H1 (cell line): ENCODE measurements at regions not wholly inside any gene's neighbourhood (a gene's known extent, or its start where the extent isn't known, plus 50 kb on each side); places are given as distances from the start of the nearest gene placed in this dataset.

Experiments
- CTCF ChIA-PET: fragments of 300-600 bp; sonication (Branson Sonifier 250); formaldehyde crosslinking; loops from one replicate; lab custom pipeline; 2021; ENCODE audit not compliant: partially characterized antibody; lab: Charles Lee
- POLR2A ChIA-PET: fragments of 300-600 bp; sonication (Branson Sonifier 250); formaldehyde crosslinking; loops from one replicate; lab custom pipeline; 2021; ENCODE audit warnings: inconsistent platforms; ENCODE audit not compliant: partially characterized antibody; lab: Charles Lee
- DNase-seq, 2 experiments: peaks; one replicate each; pipeline versions ENCODE4 v3.0.0 to v3.0.0-alpha.2; 2010 to 2022; ENCODE audit warnings: low spot score in 2 of 2, low read depth in 1 of 2, mixed read lengths in 1 of 2
- FAIRE-seq: peaks from 2 replicates; lab custom pipeline; 2011; peaks lifted over from hg19 to GRCh38; lab: Jason Lieb, UNC
- H2AFZ ChIP-seq: 2 replicates; pipeline ENCODE4 v1.8.1; 2012; ENCODE audit warnings: low read length, inconsistent platforms
- H2AK5ac ChIP-seq: 2 replicates; pipeline ENCODE4 v1.6.1; 2013; ENCODE audit warnings: low read depth, low read length
- H2BK120ac ChIP-seq: replicated peaks from 2 replicates; pipeline ENCODE3; 2013; ENCODE audit warnings: low read depth, low read length, inconsistent platforms
- H2BK12ac ChIP-seq: 2 replicates; pipeline ENCODE4 v1.6.1; 2013; ENCODE audit warnings: low read depth, low read length
- H2BK15ac ChIP-seq: 2 replicates; pipeline ENCODE4 v1.6.1; 2013; ENCODE audit warnings: low read length
- H2BK20ac ChIP-seq: 2 replicates; pipeline ENCODE4 v1.6.1; 2013; ENCODE audit warnings: low read length
- H2BK5ac ChIP-seq: 2 replicates; pipeline ENCODE4 v1.6.1; 2013; ENCODE audit warnings: low read depth, low read length
- H3K14ac ChIP-seq: 2 replicates; pipeline ENCODE4 v1.6.1; 2013; ENCODE audit warnings: inconsistent platforms; ENCODE audit not compliant: insufficient read length
- H3K18ac ChIP-seq: 2 replicates; pipeline ENCODE4 v1.6.1; 2013; ENCODE audit warnings: low read length; ENCODE audit errors: extremely low read depth
- H3K23ac ChIP-seq: 2 replicates; pipeline ENCODE4 v1.6.1; 2013; ENCODE audit warnings: inconsistent platforms; ENCODE audit not compliant: insufficient read length
- H3K23me2 ChIP-seq: 2 replicates; pipeline ENCODE4 v1.6.1; 2013; ENCODE audit warnings: low read depth, low read length
- H3K27ac ChIP-seq: 2 replicates; pipeline ENCODE4 v1.6.1; 2011; ENCODE audit warnings: low read depth, low read length, inconsistent platforms
- H3K27me3 ChIP-seq, 4 experiments: replicated peaks in 1 of 4; 1 replicate in 1 of 4; 2 replicates in 3 of 4; pipeline versions ENCODE4 v1.6.1 to v1.8.1; 2011 to 2013; ENCODE audit warnings: low read length in 3 of 4, mild to moderate bottlenecking in 3 of 4, inconsistent platforms in 2 of 4, mixed read lengths in 2 of 4, moderate library complexity in 1 of 4; ENCODE audit not compliant: control insufficient read depth in 3 of 4, insufficient read depth in 3 of 4; ENCODE audit errors: extremely low read depth in 1 of 4
- H3K36me3 ChIP-seq, 4 experiments: 2 replicates each; pipeline versions ENCODE4 v1.6.1 to v1.8.1; 2011 to 2013; ENCODE audit warnings: mild to moderate bottlenecking in 4 of 4, low read length in 3 of 4, moderate library complexity in 2 of 4, control low read depth in 1 of 4, inconsistent platforms in 1 of 4; ENCODE audit not compliant: insufficient read depth in 4 of 4, control insufficient read depth in 2 of 4
- H3K4ac ChIP-seq: replicated peaks from 2 replicates; pipeline ENCODE3; 2013; ENCODE audit warnings: low read length, low read depth, mixed read lengths, inconsistent platforms; ENCODE audit not compliant: insufficient read length
- H3K4me1 ChIP-seq, 4 experiments: replicated peaks in 1 of 4; 1 replicate in 1 of 4; 2 replicates in 3 of 4; pipeline versions ENCODE4 v1.6.1 to v1.8.1; 2011 to 2013; ENCODE audit warnings: low read length in 3 of 4, inconsistent platforms in 2 of 4, mixed read lengths in 1 of 4; ENCODE audit not compliant: insufficient read depth in 4 of 4, control insufficient read depth in 3 of 4
- H3K4me2 ChIP-seq, 2 experiments: 2 replicates each; pipeline versions ENCODE4 v1.6.1 to v1.8.1; 2011 to 2013; ENCODE audit warnings: low read depth in 2 of 2, low read length in 2 of 2, control low read depth in 1 of 2, inconsistent platforms in 1 of 2, mild to moderate bottlenecking in 1 of 2; ENCODE audit not compliant: insufficient read depth in 1 of 2
- H3K4me3 ChIP-seq, 4 experiments: fragments of 200-600, 300-600 bp in 1 of 4; sonication (generic), shearing (Covaris generic), sonication (Bioruptor Twin) in 1 of 4; 2 replicates each; pipeline versions ENCODE4 v1.5.1 to v1.8.1; 2011 to 2016; ENCODE audit warnings: low read length in 4 of 4, low read depth in 3 of 4, control low read depth in 2 of 4, inconsistent platforms in 2 of 4, mild to moderate bottlenecking in 2 of 4, mixed read lengths in 1 of 4, moderate library complexity in 1 of 4; ENCODE audit not compliant: insufficient read depth in 2 of 4; ENCODE audit errors: extremely low read depth in 1 of 4
- H3K56ac ChIP-seq: replicated peaks from 2 replicates; pipeline ENCODE3; 2013; ENCODE audit warnings: low read depth, mild to moderate bottlenecking, mixed read lengths, low read length, inconsistent platforms; ENCODE audit not compliant: insufficient read length
- H3K79me1 ChIP-seq: 2 replicates; pipeline ENCODE4 v1.6.1; 2013; ENCODE audit warnings: low read depth, low read length, control low read depth
- H3K79me2 ChIP-seq, 2 experiments: 2 replicates each; pipeline versions ENCODE4 v1.6.1 to v1.8.1; 2012 to 2013; ENCODE audit warnings: low read length in 2 of 2, mild to moderate bottlenecking in 2 of 2, inconsistent platforms in 1 of 2; ENCODE audit not compliant: insufficient read depth in 2 of 2, control insufficient read depth in 1 of 2
- H3K9ac ChIP-seq, 4 experiments: replicated peaks in 1 of 4; 1 replicate in 1 of 4; 2 replicates in 3 of 4; pipeline versions ENCODE4 v1.6.1 to v1.8.1; 2011 to 2013; ENCODE audit warnings: low read depth in 3 of 4, low read length in 3 of 4, control low read depth in 2 of 4, mild to moderate bottlenecking in 2 of 4, moderate library complexity in 2 of 4, inconsistent platforms in 1 of 4; ENCODE audit errors: extremely low read depth in 1 of 4
- H3K9me3 ChIP-seq, 2 experiments: 2 replicates each; pipeline versions ENCODE4 v1.6.1 to v1.8.1; 2012 to 2013; ENCODE audit warnings: mild to moderate bottlenecking in 2 of 2, moderate library complexity in 2 of 2, control low read depth in 1 of 2, inconsistent platforms in 1 of 2, low read depth in 1 of 2, low read length in 1 of 2, mixed read lengths in 1 of 2; ENCODE audit not compliant: insufficient read depth in 2 of 2
- H4K20me1 ChIP-seq, 2 experiments: replicated peaks in 1 of 2; 2 replicates each; pipeline versions ENCODE3 to v1.8.1; 2011 to 2013; ENCODE audit warnings: inconsistent platforms in 2 of 2, low read length in 2 of 2, mild to moderate bottlenecking in 1 of 2; ENCODE audit not compliant: insufficient read depth in 2 of 2, control insufficient read depth in 1 of 2
- H4K5ac ChIP-seq: 2 replicates; pipeline ENCODE4 v1.6.1; 2013; ENCODE audit warnings: low read length, low read depth, mixed read lengths, inconsistent platforms; ENCODE audit not compliant: insufficient read length
- H4K8ac ChIP-seq: 2 replicates; pipeline ENCODE4 v1.8.0; 2013; ENCODE audit warnings: mild to moderate bottlenecking, moderate library complexity, low read length, inconsistent platforms; ENCODE audit not compliant: insufficient read depth; ENCODE audit errors: extremely low read depth
- H4K91ac ChIP-seq: replicated peaks from 2 replicates; pipeline ENCODE3; 2013; ENCODE audit warnings: low read length, mixed read lengths, inconsistent platforms; ENCODE audit not compliant: insufficient read length
- BACH1 ChIP-seq: IDR thresholded peaks from 2 replicates; pipeline ENCODE4 v1.6.1; 2012; ENCODE audit warnings: low read length, improper control_type of control experiment
- BRCA1 ChIP-seq: IDR thresholded peaks from 2 replicates; pipeline ENCODE4 v1.6.1; 2012; ENCODE audit warnings: low read depth, low read length, improper control_type of control experiment
- CBX5 ChIP-seq: fragments of 300-800, 300-1000 bp; sonication (generic); IDR thresholded peaks from 2 replicates; pipeline ENCODE4 v1.7.1; 2016; ENCODE audit warnings: antibody characterized with exemption, low read length, low read depth
- CBX8 ChIP-seq: fragments of 300-800, 300-1000 bp; sonication (generic); IDR thresholded peaks from 2 replicates; pipeline ENCODE4 v1.7.1; 2016; ENCODE audit warnings: low read depth, low read length, borderline replicate concordance
- CEBPB ChIP-seq: IDR thresholded peaks from 2 replicates; pipeline ENCODE4 v1.6.1; 2012; ENCODE audit warnings: low read depth, low read length
- EGR1 ChIP-seq: IDR thresholded peaks from 2 replicates; pipeline ENCODE4 v1.6.1; 2011; ENCODE audit warnings: low read depth, low read length, borderline replicate concordance
- FOSL1 ChIP-seq: IDR thresholded peaks from 2 replicates; pipeline ENCODE4 v1.6.1; 2011; ENCODE audit warnings: mild to moderate bottlenecking, low read depth, low read length, moderate library complexity; ENCODE audit not compliant: insufficient read depth
- HDAC6 ChIP-seq: IDR thresholded peaks from one replicate; pipeline ENCODE4 v1.7.1; 2012; ENCODE audit warnings: low read depth, mild to moderate bottlenecking, inconsistent platforms, low read length, moderate library complexity
- MAFK ChIP-seq: IDR thresholded peaks from 2 replicates; pipeline ENCODE4 v1.6.1; 2012; ENCODE audit warnings: low read depth, mild to moderate bottlenecking, improper control_type of control experiment, low read length
- POLR2A ChIP-seq, 2 experiments: IDR thresholded peaks; 1 replicate in 1 of 2; 2 replicates in 1 of 2; pipeline ENCODE4 v1.6.1; 2011; ENCODE audit warnings: low read depth in 2 of 2, low read length in 2 of 2, mild to moderate bottlenecking in 2 of 2; ENCODE audit errors: control extremely low read depth in 1 of 2
- SAP30 ChIP-seq: fragments of 300-600 bp; sonication (generic); IDR thresholded peaks from 2 replicates; pipeline ENCODE4 v1.7.1; 2012; ENCODE audit warnings: low read length, moderate library complexity, mild to moderate bottlenecking, inconsistent platforms; ENCODE audit not compliant: insufficient read depth, insufficient replicate concordance
- SIRT6 ChIP-seq: IDR thresholded peaks from one replicate; pipeline ENCODE4 v1.7.1; 2012; ENCODE audit warnings: low read length, inconsistent platforms
- TAF7 ChIP-seq: optimal IDR thresholded peaks from 2 replicates; pipeline ENCODE3; 2011; ENCODE audit warnings: low read depth, mild to moderate bottlenecking, inconsistent platforms, low read length, moderate library complexity, borderline replicate concordance
- WGBS, 2 experiments: shearing (Covaris generic) in 1 of 2; methylation state at CpG; one replicate each; pipeline versions ENCODE4 v1.1.6 to v1.1.7; 2013 to 2015; ENCODE audit warnings: low lambda C conversion rate in 2 of 2, mixed read lengths in 2 of 2, inconsistent platforms in 1 of 2, low coverage in 1 of 2, missing lambda C conversion rate in 1 of 2; ENCODE audit not compliant: insufficient replicate concordance in 2 of 2, insufficient coverage in 1 of 2, insufficient read length in 1 of 2; ENCODE audit errors: extremely low coverage in 1 of 2, missing lambda C conversion rate in 1 of 2; 5-methylcytosine and 5-hydroxymethylcytosine counted together
- TF ChIP-seq, protein P1 (sequence below): IDR thresholded peaks from 2 replicates; pipeline ENCODE4 v1.6.1; 2012; ENCODE audit warnings: inconsistent platforms

DNA sequence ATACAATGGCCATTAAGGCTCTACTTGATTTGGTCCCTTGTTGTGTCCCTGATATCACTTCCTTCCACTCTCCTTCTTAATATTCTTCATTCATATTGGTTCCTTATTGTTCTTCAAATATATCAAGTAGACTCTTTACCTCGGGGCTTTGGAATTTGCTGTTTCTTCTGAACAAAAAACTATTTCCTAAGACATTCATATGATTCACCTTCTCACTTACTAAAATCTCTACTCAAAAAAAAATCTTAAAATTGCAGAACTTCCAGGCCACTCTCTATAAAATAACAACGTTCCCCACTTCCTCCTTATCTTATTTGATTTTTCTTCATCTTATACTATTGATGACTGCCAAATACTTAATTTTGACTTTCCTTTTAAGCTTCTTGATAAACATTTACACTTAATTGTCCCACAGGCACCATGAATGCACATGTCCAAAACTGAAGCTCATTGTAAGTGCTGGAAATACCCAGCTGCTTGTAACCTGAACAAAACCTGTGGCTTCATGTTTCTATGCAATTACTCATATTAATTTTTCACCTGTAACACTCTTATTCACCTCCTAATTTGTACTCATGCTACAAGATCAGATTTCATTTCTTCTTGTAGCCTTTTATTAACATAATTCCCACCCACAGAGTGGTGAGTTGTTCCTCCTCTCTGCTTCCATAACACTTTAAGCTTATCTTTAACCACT lies 58.4 kb upstream of the NUDT12 start:
- no peak overlapping the region for H2BK120ac ChIP-seq
- H3K23me2 ChIP-seq, result no peaks in the 10 kb centered on the region
- H3K27ac ChIP-seq, result no peak overlapping the region
- no peaks in the 10 kb centered on the region for H3K79me1 ChIP-seq
- H3K27me3 ChIP-seq, result no peaks in the 10 kb centered on the region
- no peak overlapping the region for H3K4ac ChIP-seq
- H3K36me3 ChIP-seq, result no peaks in the 10 kb centered on the region
- 95 to 100% methylated on average over 1 to 2 of the region's 2 CpGs for WGBS, 2 experiments
- no peak overlapping the region for H4K91ac ChIP-seq
- H3K23ac ChIP-seq, result no peak overlapping the region
- CTCF ChIA-PET, result interaction anchor here (1.2 to 2.0 kb wide), 2 partner anchors 15 to 27 kb away, joined by 4 to 5 read pairs; no protein-coding TSS in a partner anchor
- no peak overlapping the region for H3K4me2 ChIP-seq
- H3K56ac ChIP-seq, result no peak overlapping the region
- no peak overlapping the region for H2BK12ac ChIP-seq
- no peak for DNase-seq
- H3K9me3 ChIP-seq, result peaks cover under 1 to 1% of the 10 kb centered on the region in 2 experiments; a peak in 2 of 4 replicates
- no peak overlapping the region for H4K8ac ChIP-seq
- no peak overlapping the region for H3K14ac ChIP-seq
- no peak for FAIRE-seq
- H4K5ac ChIP-seq, result no peak overlapping the region
- no peaks in the 10 kb centered on the region for H3K79me2 ChIP-seq
- no peak overlapping the region for H3K18ac ChIP-seq
- H3K4me1 ChIP-seq, result no peaks in the 10 kb centered on the region
- no peak overlapping the region for H3K4me3 ChIP-seq
- H2BK20ac ChIP-seq, result no peak overlapping the region
- H2AK5ac ChIP-seq, result no peak overlapping the region
- no peak overlapping the region for H2AFZ ChIP-seq
- POLR2A ChIA-PET, result no interaction called here
- no peaks in the 10 kb centered on the region for H4K20me1 ChIP-seq
- no peak overlapping the region for H3K9ac ChIP-seq
- no peak overlapping the region for H2BK5ac ChIP-seq
- H2BK15ac ChIP-seq, result no peak overlapping the region
- no peak for TF ChIP-seq CEBPB
- TF ChIP-seq FOSL1, result no peak
- TF ChIP-seq SAP30, result no peak
- no peak for TF ChIP-seq POLR2A (IDR thresholded peaks at IDR 0.05; ENCODE audit: control extremely low read depth in 1 of 2, low read depth in 2 of 2, low read length in 2 of 2)
- TF ChIP-seq SIRT6, result no peak
- TF ChIP-seq MAFK, result no peak
- TF ChIP-seq EGR1, result no peak
- TF ChIP-seq BRCA1, result no peak
- TF ChIP-seq, protein P1, sequence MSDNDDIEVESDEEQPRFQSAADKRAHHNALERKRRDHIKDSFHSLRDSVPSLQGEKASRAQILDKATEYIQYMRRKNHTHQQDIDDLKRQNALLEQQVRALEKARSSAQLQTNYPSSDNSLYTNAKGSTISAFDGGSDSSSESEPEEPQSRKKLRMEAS, result no peak
- TF ChIP-seq CBX5, result no peak
- TF ChIP-seq BACH1, result no peak
- TF ChIP-seq TAF7, result no peak
- no peak for TF ChIP-seq CBX8
- TF ChIP-seq HDAC6, result no peak
